MM.1S (cell line): ENCODE measurements at regions not wholly inside any gene's neighbourhood (a gene's known extent, or its start where the extent isn't known, plus 50 kb on each side); places are given as distances from the start of the nearest gene placed in this dataset.

Experiments
- EZH2 ChIP-seq: fragments of 300-600 bp; sonication (generic); optimal IDR thresholded peaks from 2 replicates; pipeline ENCODE3; 2017; ENCODE audit warnings: low read depth, mild to moderate bottlenecking, antibody characterized with exemption, low read length, mixed read lengths
- EZH2phosphoT487 ChIP-seq: fragments of 300-600 bp; sonication (generic); IDR thresholded peaks from 2 replicates; pipeline ENCODE4 v1.6.1; 2018; ENCODE audit warnings: antibody characterized with exemption, low read length
- TF ChIP-seq, protein P1 (sequence below): fragments of 300-600 bp; sonication (generic); IDR thresholded peaks from 2 replicates; pipeline ENCODE4 v1.5.1; 2016; ENCODE audit warnings: antibody characterized with exemption, low read length, mixed read lengths

DNA sequence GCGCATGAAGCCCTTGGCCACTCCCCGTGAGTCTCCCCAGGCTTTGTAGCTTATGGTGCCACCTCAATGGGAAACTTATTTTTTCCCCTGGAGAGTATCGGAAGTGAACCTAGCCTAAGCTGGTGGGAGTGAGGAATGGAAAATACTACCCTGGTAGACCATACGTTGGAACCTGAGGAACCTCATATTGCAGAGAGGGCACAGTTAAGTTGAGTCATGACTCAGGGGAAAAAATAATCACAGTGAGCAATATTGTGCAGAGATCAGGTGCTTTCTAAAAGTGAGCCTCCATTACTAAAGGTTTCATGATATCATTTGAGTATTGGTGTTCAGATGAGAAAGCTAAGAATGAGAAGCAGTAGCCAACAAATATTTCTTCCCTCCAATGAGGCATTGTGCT is 360.5 kb upstream of the NT5C1B start:
- TF ChIP-seq, protein P1, sequence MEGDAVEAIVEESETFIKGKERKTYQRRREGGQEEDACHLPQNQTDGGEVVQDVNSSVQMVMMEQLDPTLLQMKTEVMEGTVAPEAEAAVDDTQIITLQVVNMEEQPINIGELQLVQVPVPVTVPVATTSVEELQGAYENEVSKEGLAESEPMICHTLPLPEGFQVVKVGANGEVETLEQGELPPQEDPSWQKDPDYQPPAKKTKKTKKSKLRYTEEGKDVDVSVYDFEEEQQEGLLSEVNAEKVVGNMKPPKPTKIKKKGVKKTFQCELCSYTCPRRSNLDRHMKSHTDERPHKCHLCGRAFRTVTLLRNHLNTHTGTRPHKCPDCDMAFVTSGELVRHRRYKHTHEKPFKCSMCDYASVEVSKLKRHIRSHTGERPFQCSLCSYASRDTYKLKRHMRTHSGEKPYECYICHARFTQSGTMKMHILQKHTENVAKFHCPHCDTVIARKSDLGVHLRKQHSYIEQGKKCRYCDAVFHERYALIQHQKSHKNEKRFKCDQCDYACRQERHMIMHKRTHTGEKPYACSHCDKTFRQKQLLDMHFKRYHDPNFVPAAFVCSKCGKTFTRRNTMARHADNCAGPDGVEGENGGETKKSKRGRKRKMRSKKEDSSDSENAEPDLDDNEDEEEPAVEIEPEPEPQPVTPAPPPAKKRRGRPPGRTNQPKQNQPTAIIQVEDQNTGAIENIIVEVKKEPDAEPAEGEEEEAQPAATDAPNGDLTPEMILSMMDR, result no peak
- TF ChIP-seq EZH2 (no peak), EZH2phosphoT487 (no peak)
